Chondrocyte (in vitro differentiated cells): ENCODE measurements at regions not wholly inside any gene's neighbourhood (a gene's known extent, or its start where the extent isn't known, plus 50 kb on each side); places are given as distances from the start of the nearest gene placed in this dataset.

Experiments used
- DNase-seq: peaks from one replicate; pipeline ENCODE4 v3.0.0; 2021; ENCODE audit warnings: mixed read lengths, low spot score
- H3K27ac Mint-ChIP-seq: one replicate; pipeline ENCODE4 v1.8.0; 2021; ENCODE audit warnings: mild to moderate bottlenecking, moderate library complexity, mixed read lengths; ENCODE audit not compliant: unreplicated experiment
- H3K27me3 Mint-ChIP-seq: 2 replicates; pipeline ENCODE4 v1.8.0; 2021; ENCODE audit warnings: low read depth, mixed read lengths
- H3K36me3 Mint-ChIP-seq: 2 replicates; pipeline ENCODE4 v1.8.0; 2021; ENCODE audit warnings: low read depth, mixed read lengths
- H3K4me1 Mint-ChIP-seq: 2 replicates; pipeline ENCODE4 v1.8.0; 2021; ENCODE audit warnings: low read depth, mild to moderate bottlenecking, mixed read lengths
- H3K4me3 Mint-ChIP-seq: one replicate; pipeline ENCODE4 v1.8.0; 2021; ENCODE audit warnings: mild to moderate bottlenecking, moderate library complexity, mixed read lengths; ENCODE audit not compliant: unreplicated experiment
- H3K9me3 Mint-ChIP-seq: 2 replicates; pipeline ENCODE4 v1.8.0; 2021; ENCODE audit warnings: low read depth, mixed read lengths
- CTCF ChIP-seq: fragments of 200-600 bp; sonication (generic); IDR thresholded peaks from 2 replicates; pipeline ENCODE4 v1.5.0; 2021; ENCODE audit warnings: antibody characterized with exemption, mild to moderate bottlenecking, moderate library complexity

GRCh38 chr7:95676691-95677090, 80.4 kb upstream of the PDK4 start:
- Mint-ChIP-seq H3K4me1 (no peaks in the 10 kb centered on the region), H3K4me3 (no peak overlapping the region), H3K27ac (no peak overlapping the region), H3K9me3 (no peaks in the 10 kb centered on the region), H3K27me3 (peaks cover 3% of the 10 kb centered on the region), H3K36me3 (no peaks in the 10 kb centered on the region)
- TF ChIP-seq CTCF: no peak
- DNase-seq: no peak

GRCh38 chr7:95675632-95676031, 79.3 kb upstream of the PDK4 start:
- Mint-ChIP-seq H3K4me3 (no peak overlapping the region), H3K27me3 (peaks cover 1% of the 10 kb centered on the region), H3K9me3 (no peaks in the 10 kb centered on the region), H3K4me1 (no peaks in the 10 kb centered on the region), H3K36me3 (no peaks in the 10 kb centered on the region), H3K27ac (no peak overlapping the region)
- DNase-seq: no peak
- TF ChIP-seq CTCF: no peak

- no peak for DNase-seq
- peaks cover 1% of the 10 kb centered on the region for H3K27me3 Mint-ChIP-seq
These were observed 78.7 kb upstream of the PDK4 start for GRCh38 chr7:95675016-95675415.

GRCh38 chr7:95674101-95674500, 77.8 kb upstream of the PDK4 start:
- no peaks in the 10 kb centered on the region for H3K36me3 Mint-ChIP-seq
- H3K4me1 Mint-ChIP-seq: no peaks in the 10 kb centered on the region
- DNase-seq: no peak
- H3K27me3 Mint-ChIP-seq: peaks cover 1% of the 10 kb centered on the region
- no peak for TF ChIP-seq CTCF
- no peaks in the 10 kb centered on the region for H3K9me3 Mint-ChIP-seq
- H3K27ac Mint-ChIP-seq: no peak overlapping the region
- no peak overlapping the region for H3K4me3 Mint-ChIP-seq

More at GRCh38 chr7:95675016-95675415, 78.7 kb upstream of the PDK4 start:
- H3K4me1 Mint-ChIP-seq: no peaks in the 10 kb centered on the region
- no peaks in the 10 kb centered on the region for H3K9me3 Mint-ChIP-seq
- no peak for TF ChIP-seq CTCF
- H3K36me3 Mint-ChIP-seq: no peaks in the 10 kb centered on the region
- H3K27ac Mint-ChIP-seq: no peak overlapping the region
- no peak overlapping the region for H3K4me3 Mint-ChIP-seq

- TF ChIP-seq CTCF: no peak
These were observed 76.1 kb upstream of the PDK4 start for GRCh38 chr7:95672434-95672833.

More at GRCh38 chr7:95672434-95672833, 76.1 kb upstream of the PDK4 start:
- Mint-ChIP-seq H3K4me3 (no peak overlapping the region), H3K27ac (no peak overlapping the region), H3K27me3 (peaks cover 1% of the 10 kb centered on the region), H3K36me3 (no peaks in the 10 kb centered on the region), H3K4me1 (no peaks in the 10 kb centered on the region), H3K9me3 (no peaks in the 10 kb centered on the region)
- DNase-seq: no peak
